ENCODE measurements at regions not wholly inside any gene's neighbourhood (a gene's known extent, or its start where the extent isn't known, plus 50 kb on each side); places are given as distances from the start of the nearest gene placed in this dataset.

DNA sequence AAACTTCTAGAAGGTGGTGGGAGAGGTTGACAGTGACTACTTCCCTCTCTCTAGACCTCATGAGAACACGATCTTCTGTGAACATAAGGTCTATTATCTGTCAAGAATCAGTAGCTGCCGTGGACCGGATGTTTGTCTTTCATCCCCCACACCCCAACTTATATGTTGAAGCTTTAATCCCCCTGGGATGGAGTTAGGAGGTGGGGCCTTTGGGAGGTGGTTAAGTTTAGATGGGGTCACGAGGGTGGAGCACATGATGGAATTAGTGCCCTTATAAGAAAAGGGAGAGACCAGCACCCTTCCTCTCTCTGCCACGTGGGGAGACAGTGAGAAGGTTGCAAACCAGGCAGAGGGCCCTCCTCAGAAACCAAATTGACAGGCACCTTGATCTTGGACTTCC lies 409.1 kb downstream of the QKI start:
- H3K4me1 Mint-ChIP-seq (ENCODE audit: unreplicated experiment): no peaks in the 10 kb centered on the region
- H3K27ac Mint-ChIP-seq (ENCODE audit: unreplicated experiment): no peak overlapping the region
- no peaks in the 10 kb centered on the region for H3K36me3 Mint-ChIP-seq (ENCODE audit: low read depth, unreplicated experiment)
- H3K4me3 Mint-ChIP-seq (ENCODE audit: unreplicated experiment): no peak overlapping the region
- H3K9me3 Mint-ChIP-seq (ENCODE audit: unreplicated experiment): no peaks in the 10 kb centered on the region
- no peaks in the 10 kb centered on the region for H3K27me3 Mint-ChIP-seq (ENCODE audit: unreplicated experiment)
- TF ChIP-seq CTCF (IDR thresholded peaks at IDR 0.05; ENCODE audit: unreplicated experiment): no peak
- DNase-seq (ENCODE audit: low spot score): no peak

DNA sequence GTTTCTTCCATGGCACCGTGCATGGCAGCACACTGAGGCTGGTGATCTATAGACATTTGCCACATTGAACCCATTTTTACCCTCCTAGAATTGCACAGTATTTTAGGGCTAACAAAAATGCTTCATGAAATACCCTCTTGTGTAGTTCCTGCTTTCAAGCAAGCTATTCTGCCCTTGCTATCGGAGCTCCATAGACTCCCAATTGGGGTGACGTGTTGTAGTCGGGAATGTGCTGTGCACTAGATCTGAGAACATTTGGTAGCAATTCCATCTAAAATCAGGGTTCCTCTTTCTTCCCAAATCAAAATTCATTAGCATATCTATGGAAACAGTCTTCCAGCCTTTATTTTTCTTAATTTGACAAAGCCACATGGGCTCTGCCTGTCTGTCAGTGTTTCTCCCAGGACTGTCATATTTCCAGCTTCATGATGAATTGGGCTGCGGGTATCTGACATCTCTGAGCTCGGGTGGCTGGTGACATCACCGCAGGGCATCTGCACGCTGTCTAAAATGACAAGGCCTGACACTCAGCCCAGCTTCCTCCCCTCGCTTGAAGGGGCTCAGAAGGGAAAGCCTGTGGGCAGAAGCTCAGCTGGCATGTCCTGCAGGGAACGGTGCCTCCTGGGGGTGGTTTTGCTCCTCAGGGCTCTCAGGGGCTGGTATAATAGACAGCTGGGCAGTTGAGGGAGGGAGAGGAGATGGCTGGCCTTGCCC lies 406.4 kb downstream of the QKI start:
- TF ChIP-seq CTCF (IDR thresholded peaks at IDR 0.05; ENCODE audit: unreplicated experiment): no peak
- no peak overlapping the region for H3K4me3 Mint-ChIP-seq (ENCODE audit: unreplicated experiment)
- H3K36me3 Mint-ChIP-seq (ENCODE audit: low read depth, unreplicated experiment): no peaks in the 10 kb centered on the region

GRCh38 chr6:163820171-163820570 lies 405.7 kb downstream of the QKI start:
- Mint-ChIP-seq H3K27ac (ENCODE audit: unreplicated experiment) (no peak overlapping the region), H3K27me3 (ENCODE audit: unreplicated experiment) (no peaks in the 10 kb centered on the region), H3K4me3 (ENCODE audit: unreplicated experiment) (no peak overlapping the region), H3K9me3 (ENCODE audit: unreplicated experiment) (no peaks in the 10 kb centered on the region), H3K4me1 (ENCODE audit: unreplicated experiment) (no peaks in the 10 kb centered on the region), H3K36me3 (ENCODE audit: low read depth, unreplicated experiment) (no peaks in the 10 kb centered on the region)
- no peak for DNase-seq (ENCODE audit: low spot score)
- no peak for TF ChIP-seq CTCF (IDR thresholded peaks at IDR 0.05; ENCODE audit: unreplicated experiment)

More for the DNA sequence above, 406.4 kb downstream of the QKI start:
- Mint-ChIP-seq H3K27ac (ENCODE audit: unreplicated experiment) (no peak overlapping the region), H3K9me3 (ENCODE audit: unreplicated experiment) (no peaks in the 10 kb centered on the region), H3K27me3 (ENCODE audit: unreplicated experiment) (no peaks in the 10 kb centered on the region), H3K4me1 (ENCODE audit: unreplicated experiment) (no peaks in the 10 kb centered on the region)
- DNase-seq (ENCODE audit: low spot score): no peak

- Mint-ChIP-seq H3K4me3 (ENCODE audit: unreplicated experiment) (no peak overlapping the region), H3K36me3 (ENCODE audit: low read depth, unreplicated experiment) (no peaks in the 10 kb centered on the region), H3K4me1 (ENCODE audit: unreplicated experiment) (no peaks in the 10 kb centered on the region), H3K27ac (ENCODE audit: unreplicated experiment) (no peak overlapping the region), H3K27me3 (ENCODE audit: unreplicated experiment) (no peaks in the 10 kb centered on the region), H3K9me3 (ENCODE audit: unreplicated experiment) (no peaks in the 10 kb centered on the region)
- DNase-seq (ENCODE audit: low spot score): no peak
- TF ChIP-seq CTCF (IDR thresholded peaks at IDR 0.05; ENCODE audit: unreplicated experiment): no peak
Observed at GRCh38 chr6:163818719-163819118, 404.2 kb downstream of the QKI start.

- no peak for DNase-seq (ENCODE audit: low spot score)
- H3K27ac Mint-ChIP-seq (ENCODE audit: unreplicated experiment): no peak overlapping the region
- H3K4me3 Mint-ChIP-seq (ENCODE audit: unreplicated experiment): no peak overlapping the region
- TF ChIP-seq CTCF (IDR thresholded peaks at IDR 0.05; ENCODE audit: unreplicated experiment): no peak
- H3K4me1 Mint-ChIP-seq (ENCODE audit: unreplicated experiment): no peaks in the 10 kb centered on the region
- no peaks in the 10 kb centered on the region for H3K27me3 Mint-ChIP-seq (ENCODE audit: unreplicated experiment)
- H3K36me3 Mint-ChIP-seq (ENCODE audit: low read depth, unreplicated experiment): no peaks in the 10 kb centered on the region
- H3K9me3 Mint-ChIP-seq (ENCODE audit: unreplicated experiment): no peaks in the 10 kb centered on the region
Observed at GRCh38 chr6:163816441-163816840, 401.9 kb downstream of the QKI start.
